NB4 (cell line): ENCODE measurements at regions not wholly inside any gene's neighbourhood (a gene's known extent, or its start where the extent isn't known, plus 50 kb on each side); places are given as distances from the start of the nearest gene placed in this dataset.

Experiments used
- DNase-seq: peaks from one replicate; pipeline ENCODE4 v3.0.0; 2010; ENCODE audit warnings: low read depth
- H3K4me3 ChIP-seq: one replicate; pipeline ENCODE4 v1.5.1; 2011; ENCODE audit warnings: mild to moderate bottlenecking, low read depth, low read length, moderate library complexity
- CTCF ChIP-seq: IDR thresholded peaks from one replicate; pipeline ENCODE4 v1.5.1; 2012; ENCODE audit warnings: low read depth, low read length
- MYC ChIP-seq: IDR thresholded peaks from 2 replicates; pipeline ENCODE4 v1.6.1; 2011; ENCODE audit warnings: low read depth, low read length
- POLR2A ChIP-seq: IDR thresholded peaks from 2 replicates; pipeline ENCODE4 v1.6.1; 2011; ENCODE audit warnings: mild to moderate bottlenecking; ENCODE audit not compliant: insufficient read length; ENCODE audit errors: extremely low read depth
- TF ChIP-seq, protein P1 (sequence below): IDR thresholded peaks from 2 replicates; pipeline ENCODE4 v1.6.1; 2011; ENCODE audit warnings: low read depth, low read length

DNA sequence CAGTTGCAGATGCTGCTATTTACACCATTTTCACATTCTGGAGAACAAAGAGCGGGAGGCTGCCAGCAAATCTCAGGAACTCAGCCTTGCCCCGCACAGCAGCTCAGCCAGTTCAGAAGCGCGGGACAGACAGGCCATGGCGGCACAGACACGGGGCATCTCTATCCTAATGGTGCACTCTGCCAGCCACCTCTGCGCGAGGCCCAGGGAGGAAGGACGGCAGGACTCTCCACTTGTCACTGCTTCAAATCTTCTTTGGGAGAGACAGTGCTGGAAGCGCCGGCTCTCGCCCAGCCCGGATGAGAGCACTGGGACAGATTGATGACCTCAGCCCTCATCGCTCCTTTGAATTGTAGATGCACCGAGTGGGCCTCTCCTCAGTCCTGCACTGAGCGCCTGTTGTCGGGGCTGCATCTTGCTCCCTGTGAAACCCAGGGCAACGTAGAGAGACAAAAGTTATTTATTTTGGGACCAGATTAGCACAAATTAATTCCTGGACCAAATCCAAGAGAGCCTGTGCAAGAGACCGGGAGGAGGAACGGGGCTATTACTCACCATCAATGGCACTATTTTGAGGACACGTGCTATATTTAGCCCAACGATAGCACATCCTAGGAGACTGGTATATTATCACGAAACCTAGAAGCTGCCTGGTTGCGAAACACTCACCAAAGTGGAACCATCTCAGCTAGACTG, 211.4 kb upstream of the SMIM21 start:
- peak; percentile 28 for DNase-seq
- no peak overlapping the region for H3K4me3 ChIP-seq
- TF ChIP-seq, protein P1, sequence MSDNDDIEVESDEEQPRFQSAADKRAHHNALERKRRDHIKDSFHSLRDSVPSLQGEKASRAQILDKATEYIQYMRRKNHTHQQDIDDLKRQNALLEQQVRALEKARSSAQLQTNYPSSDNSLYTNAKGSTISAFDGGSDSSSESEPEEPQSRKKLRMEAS = no peak
- TF ChIP-seq POLR2A (no peak), CTCF (no peak), MYC (no peak)

GRCh38 chr18:75638223-75638775, 210.8 kb upstream of the SMIM21 start:
- TF ChIP-seq, protein P1 = no peak
- no peak for TF ChIP-seq POLR2A
- TF ChIP-seq MYC = no peak
- no peak for TF ChIP-seq CTCF
- DNase-seq = no peak
- H3K4me3 ChIP-seq = no peak overlapping the region

GRCh38 chr18:75635096-75635495, 207.6 kb upstream of the SMIM21 start:
- H3K4me3 ChIP-seq = no peak overlapping the region
- TF ChIP-seq MYC (no peak), POLR2A (no peak), CTCF (no peak)
- TF ChIP-seq, protein P1 = no peak
- no peak for DNase-seq

DNA sequence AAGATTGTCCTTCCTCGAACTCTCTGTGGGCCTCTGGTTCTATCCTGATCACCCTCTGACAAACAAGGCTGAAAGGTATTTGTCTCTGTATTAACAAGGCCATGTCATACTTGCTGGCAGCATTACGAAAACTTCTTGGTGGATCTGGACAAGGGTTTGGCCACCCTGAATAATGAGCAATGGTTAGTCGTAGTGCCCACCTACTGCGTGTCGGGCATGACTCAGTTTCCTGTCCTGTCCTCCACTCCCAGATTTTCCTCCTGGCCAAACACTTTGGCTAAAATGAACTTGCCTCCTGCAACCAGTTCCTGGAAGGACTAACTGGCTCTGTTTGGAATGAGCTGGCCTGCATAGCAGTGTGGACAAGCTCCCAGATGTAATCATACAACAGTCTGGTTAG, 198.5 kb upstream of the SMIM21 start:
- TF ChIP-seq, protein P1 = no peak
- TF ChIP-seq POLR2A (no peak), MYC (no peak), CTCF (no peak)
- H3K4me3 ChIP-seq = no peak overlapping the region
- DNase-seq = no peak

- TF ChIP-seq MYC (no peak), CTCF (no peak), POLR2A (no peak)
- TF ChIP-seq, protein P1 = no peak
- no peak overlapping the region for H3K4me3 ChIP-seq
- no peak for DNase-seq
These were observed 197.4 kb upstream of the SMIM21 start for GRCh38 chr18:75624869-75625268.
